Spinal cord (tissue), 9 donors: ENCODE measurements at regions not wholly inside any gene's neighbourhood (a gene's known extent, or its start where the extent isn't known, plus 50 kb on each side); places are given as distances from the start of the nearest gene placed in this dataset.

Experiments used
- DNase-seq, 6 donors: peaks; one replicate each; pipeline versions ENCODE4 v3.0.0 to v3.0.0-alpha.2; 2013 to 2015; ENCODE audit warnings: low spot score in 6 of 6, low read depth in 4 of 6
- H3K27ac ChIP-seq: one replicate; pipeline ENCODE4 v1.5.1; 2013; ENCODE audit warnings: low read depth, low read length, control low read depth
- H3K27me3 ChIP-seq: one replicate; pipeline ENCODE4 v1.6.1; 2013; ENCODE audit warnings: low read length; ENCODE audit not compliant: control insufficient read depth, insufficient read depth
- H3K36me3 ChIP-seq: one replicate; pipeline ENCODE4 v1.6.1; 2013; ENCODE audit warnings: low read length; ENCODE audit not compliant: control insufficient read depth, insufficient read depth
- H3K4me1 ChIP-seq: one replicate; pipeline ENCODE4 v1.6.1; 2013; ENCODE audit warnings: low read length; ENCODE audit not compliant: control insufficient read depth, insufficient read depth
- H3K4me3 ChIP-seq: one replicate; pipeline ENCODE4 v1.5.1; 2013; ENCODE audit warnings: low read depth, low read length, control low read depth
- H3K9me3 ChIP-seq: one replicate; pipeline ENCODE4 v1.6.1; 2013; ENCODE audit warnings: low read length; ENCODE audit not compliant: control insufficient read depth, insufficient read depth
- WGBS: methylation state at CpG from one replicate; pipeline ENCODE4 v1.1.5; 2013; ENCODE audit warnings: missing lambda C conversion rate; ENCODE audit not compliant: insufficient coverage; 5-methylcytosine and 5-hydroxymethylcytosine counted together
- donor health status: healthy.

DNA sequence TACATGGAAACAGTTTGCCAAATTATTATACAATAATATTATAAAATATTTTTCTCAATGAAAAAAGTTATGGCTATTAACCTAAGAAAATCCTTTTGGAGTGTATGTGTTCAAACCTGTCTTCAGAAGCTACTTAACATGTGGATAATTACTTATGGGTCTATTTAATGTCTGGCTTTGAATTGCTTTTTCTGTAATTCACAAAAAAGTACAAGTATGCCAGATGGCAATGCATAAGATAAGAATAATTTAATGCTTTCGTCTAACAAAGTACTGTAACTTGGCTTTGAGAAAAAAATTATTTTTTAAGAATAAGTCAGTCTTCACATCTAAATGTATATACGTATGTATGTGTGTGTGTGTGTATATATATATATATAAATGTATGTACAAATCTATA is 1073.0 kb downstream of the TDRD15 start:
- H3K27me3 ChIP-seq: no peaks in the 10 kb centered on the region
- no peak overlapping the region for H3K4me3 ChIP-seq
- H3K27ac ChIP-seq: no peak overlapping the region
- no peaks in the 10 kb centered on the region for H3K9me3 ChIP-seq
- no peaks in the 10 kb centered on the region for H3K36me3 ChIP-seq
- no CpG with 5 or more reads among the region's 2 CpGs for WGBS
- peak in 2 of 6 donors; percentile 43 to 54 for DNase-seq
- H3K4me1 ChIP-seq: no peaks in the 10 kb centered on the region

DNA sequence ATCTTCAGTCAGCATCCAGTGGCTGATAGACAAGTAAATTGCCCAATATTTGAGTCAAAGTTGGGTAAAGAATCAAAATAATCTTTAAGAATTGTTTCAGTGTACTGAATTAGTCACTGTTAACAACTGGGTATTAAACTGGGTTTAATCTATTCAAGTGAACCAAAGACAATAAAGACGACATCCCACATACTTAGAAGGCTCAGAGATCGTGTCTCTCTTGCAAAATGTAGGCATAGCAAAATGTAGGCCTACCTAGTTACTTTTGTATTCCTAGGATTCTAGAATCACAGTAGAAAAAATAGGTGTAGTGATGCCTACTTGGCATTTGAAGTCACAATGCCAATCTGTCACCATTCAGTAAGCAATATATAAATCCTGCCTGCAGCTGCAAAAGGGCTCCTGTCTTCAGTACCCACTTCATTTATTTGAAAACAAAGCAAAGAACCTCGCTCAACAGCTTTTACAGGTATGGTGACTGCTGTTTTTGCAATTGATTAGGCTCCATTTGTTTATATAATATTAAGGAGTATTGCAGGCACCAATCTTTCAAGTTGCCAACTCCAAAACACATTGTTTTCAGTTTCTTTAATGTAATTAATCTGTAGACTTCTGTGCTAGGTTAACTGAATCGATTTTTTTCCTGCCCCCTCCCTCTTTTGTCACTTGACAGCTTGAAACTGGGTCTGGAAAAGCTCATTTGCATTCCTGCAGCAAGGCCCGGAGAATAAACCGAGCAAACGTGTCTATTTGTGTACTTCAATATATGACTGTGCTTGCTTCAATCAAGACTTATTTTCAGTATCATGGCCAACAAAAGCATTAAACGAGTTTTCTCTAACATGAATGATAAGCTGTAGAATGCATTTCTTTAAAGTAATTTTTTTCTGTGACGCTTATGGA is 1074.9 kb downstream of the TDRD15 start:
- no peaks in the 10 kb centered on the region for H3K4me1 ChIP-seq
- no peaks in the 10 kb centered on the region for H3K36me3 ChIP-seq
- peak in 2 of 6 donors; percentile 75 to 82 for DNase-seq
- no peak overlapping the region for H3K4me3 ChIP-seq
- no peak overlapping the region for H3K27ac ChIP-seq
- H3K27me3 ChIP-seq: no peaks in the 10 kb centered on the region
- no CpG with 5 or more reads among the region's 9 CpGs for WGBS
- H3K9me3 ChIP-seq: no peaks in the 10 kb centered on the region

DNA sequence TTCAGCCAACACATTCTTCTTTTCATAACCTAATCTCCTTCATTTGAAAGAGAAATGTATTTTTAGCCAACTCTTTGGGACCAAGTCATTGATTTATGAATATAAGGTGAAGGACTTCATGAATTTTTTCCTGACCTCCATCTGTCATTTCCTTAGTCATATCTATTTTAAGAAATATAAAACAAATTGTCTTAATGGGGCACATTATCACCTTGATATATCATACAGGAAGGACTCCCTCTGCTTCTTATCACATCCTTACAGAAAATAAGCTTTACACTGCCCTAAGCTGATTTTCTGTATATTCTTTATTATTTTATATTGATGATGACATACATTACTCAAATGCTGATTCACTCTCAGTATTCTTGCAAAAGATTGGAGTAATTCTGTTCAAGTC is 1076.2 kb downstream of the TDRD15 start:
- Histone ChIP-seq H3K27ac (no peak overlapping the region), H3K4me3 (no peak overlapping the region)

DNA sequence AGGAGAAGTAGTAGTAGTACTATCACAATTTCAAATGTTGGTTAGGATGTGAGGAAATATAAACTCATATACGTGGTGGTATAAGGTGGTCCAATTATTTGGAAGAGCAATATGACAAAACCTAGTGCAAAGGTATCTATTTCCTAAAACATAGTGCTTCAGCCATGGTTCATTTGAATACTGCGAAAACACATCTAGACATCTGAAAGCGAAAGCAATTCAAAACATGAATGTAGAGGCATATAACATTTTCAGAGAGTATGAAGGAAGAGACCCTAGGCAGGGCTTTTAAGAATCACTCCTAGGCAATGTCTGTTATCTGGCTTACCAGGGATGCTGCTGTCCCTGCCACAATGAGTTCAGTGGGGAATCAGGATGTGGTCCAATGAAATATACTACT is 1085.8 kb downstream of the TDRD15 start:
- WGBS: 100% methylated on average over 2 of the region's 3 CpGs
- Histone ChIP-seq H3K9me3 (no peaks in the 10 kb centered on the region), H3K4me1 (no peaks in the 10 kb centered on the region), H3K27me3 (no peaks in the 10 kb centered on the region), H3K27ac (no peak overlapping the region), H3K36me3 (no peaks in the 10 kb centered on the region), H3K4me3 (no peak overlapping the region)
- no peak for DNase-seq

More for the DNA sequence above, 1076.2 kb downstream of the TDRD15 start:
- Histone ChIP-seq H3K36me3 (no peaks in the 10 kb centered on the region), H3K9me3 (no peaks in the 10 kb centered on the region), H3K27me3 (no peaks in the 10 kb centered on the region), H3K4me1 (no peaks in the 10 kb centered on the region)
- no peak for DNase-seq

DNA sequence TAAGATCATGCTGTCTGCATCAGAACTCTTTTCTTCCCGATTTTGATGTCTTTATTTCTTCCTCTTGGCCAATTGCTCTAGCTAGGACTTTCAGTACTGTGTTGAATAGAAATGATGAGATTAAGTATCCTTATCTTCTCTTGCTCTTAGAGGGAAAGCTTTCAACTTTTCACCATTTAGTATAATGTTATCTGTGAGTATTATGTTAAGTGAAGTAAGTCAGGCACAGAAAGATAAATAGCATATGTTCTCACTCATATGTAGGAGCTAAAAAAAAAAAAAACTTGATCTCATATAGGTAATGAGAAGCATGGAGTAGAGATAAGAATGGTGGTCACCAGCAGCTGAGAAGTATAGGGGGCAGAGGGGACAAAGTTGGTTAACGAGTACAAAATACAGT is 1089.5 kb downstream of the TDRD15 start:
- H3K27me3 ChIP-seq: no peaks in the 10 kb centered on the region
- H3K36me3 ChIP-seq: no peaks in the 10 kb centered on the region
- H3K4me3 ChIP-seq: no peak overlapping the region
- H3K27ac ChIP-seq: no peak overlapping the region
- no CpG with 5 or more reads among the region's 2 CpGs for WGBS
- no peak for DNase-seq
- no peaks in the 10 kb centered on the region for H3K4me1 ChIP-seq
- no peaks in the 10 kb centered on the region for H3K9me3 ChIP-seq

DNA sequence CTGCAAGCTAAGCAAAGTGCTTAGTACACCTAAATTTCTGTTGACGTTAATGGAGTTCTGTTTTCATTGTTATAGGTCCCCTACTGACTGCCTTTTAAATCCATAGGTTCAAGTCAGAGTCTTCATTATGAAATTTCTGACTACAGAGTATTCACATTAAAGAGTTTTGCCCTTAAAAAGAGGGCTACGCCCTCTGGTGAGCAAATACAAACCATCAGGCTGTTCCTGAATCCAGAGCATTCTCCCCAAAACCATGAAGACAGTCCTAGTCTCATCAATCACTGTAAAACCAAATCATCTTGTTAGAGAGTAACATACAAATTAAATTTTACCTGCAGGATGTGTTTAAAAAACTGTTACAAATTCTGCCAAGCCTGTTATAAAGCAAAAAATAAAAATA is 1091.7 kb downstream of the TDRD15 start:
- DNase-seq: no peak
- WGBS: no CpG with 5 or more reads among the region's 2 CpGs
- no peak overlapping the region for H3K27ac ChIP-seq
- no peak overlapping the region for H3K4me3 ChIP-seq
- H3K4me1 ChIP-seq: no peaks in the 10 kb centered on the region
- H3K27me3 ChIP-seq: no peaks in the 10 kb centered on the region
- H3K9me3 ChIP-seq: no peaks in the 10 kb centered on the region
- no peaks in the 10 kb centered on the region for H3K36me3 ChIP-seq

DNA sequence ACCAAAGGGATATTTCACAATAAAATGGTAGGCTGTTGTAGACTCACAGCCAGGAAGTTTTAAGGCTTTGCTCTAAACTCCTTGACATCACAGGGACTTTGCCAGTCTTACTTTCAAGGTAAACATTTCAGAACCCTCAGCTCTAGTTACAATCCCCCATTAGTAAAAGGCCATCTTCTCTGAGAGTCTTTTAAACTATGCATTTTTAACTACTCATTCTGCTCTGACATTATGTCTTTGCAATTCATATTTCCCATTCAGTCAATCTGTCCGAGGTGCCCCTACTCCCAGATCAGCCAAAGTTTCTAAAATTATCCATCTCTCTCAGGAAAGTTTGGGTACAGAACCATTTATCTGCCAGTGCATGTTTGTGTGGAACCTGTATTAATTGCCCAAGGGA is 1094.1 kb downstream of the TDRD15 start:
- Histone ChIP-seq H3K36me3 (no peaks in the 10 kb centered on the region), H3K27ac (no peak overlapping the region), H3K27me3 (no peaks in the 10 kb centered on the region), H3K4me1 (no peaks in the 10 kb centered on the region), H3K4me3 (no peak overlapping the region), H3K9me3 (no peaks in the 10 kb centered on the region)
- no peak for DNase-seq
- no CpG with 5 or more reads among the region's 1 CpG for WGBS

DNA sequence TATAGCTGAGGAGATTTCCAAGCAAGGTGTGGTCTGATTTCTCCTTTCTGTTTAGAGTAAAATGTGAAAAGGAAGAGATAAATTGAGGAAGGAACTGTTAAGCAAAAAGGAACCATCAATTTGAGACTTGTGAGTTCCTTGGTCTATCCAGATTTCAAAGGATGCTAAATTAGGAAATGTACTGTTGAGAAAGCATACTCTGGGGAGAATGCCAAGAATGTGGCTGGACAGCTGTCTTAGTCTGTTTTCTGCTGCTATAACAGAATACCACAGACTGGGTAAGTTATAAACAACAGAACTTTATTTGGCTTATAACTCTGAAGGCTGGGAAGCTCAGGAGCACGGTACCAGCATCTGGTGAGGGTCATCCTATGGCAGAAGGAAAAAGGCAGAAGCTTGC is 1097.2 kb downstream of the TDRD15 start:
- no peaks in the 10 kb centered on the region for H3K27me3 ChIP-seq
- peak in 1 of 6 donors; percentile 77 for DNase-seq
- no peaks in the 10 kb centered on the region for H3K9me3 ChIP-seq
- no CpG with 5 or more reads among the region's 1 CpG for WGBS
- no peaks in the 10 kb centered on the region for H3K4me1 ChIP-seq
- no peak overlapping the region for H3K4me3 ChIP-seq
- no peak overlapping the region for H3K27ac ChIP-seq
- H3K36me3 ChIP-seq: no peaks in the 10 kb centered on the region

DNA sequence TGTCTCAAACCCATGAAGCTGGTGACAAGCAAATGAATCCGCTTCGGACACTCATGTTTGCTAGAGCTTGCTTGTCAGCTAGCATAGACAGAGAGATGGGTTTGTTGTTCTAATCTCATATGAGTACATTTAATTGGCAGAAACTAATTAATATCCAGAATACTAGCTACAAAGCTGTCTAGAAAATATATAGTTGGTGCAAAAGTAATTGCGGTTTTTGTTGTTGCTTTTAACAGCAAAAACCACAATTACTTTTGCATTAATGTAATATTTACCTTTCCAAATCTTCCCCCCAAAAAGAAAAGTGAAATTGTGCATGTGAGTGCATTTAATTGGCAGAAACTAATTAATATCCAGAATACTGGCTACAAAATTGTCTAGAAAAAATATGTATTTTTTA is 1115.2 kb downstream of the TDRD15 start:
- Histone ChIP-seq H3K27ac (no peak overlapping the region), H3K27me3 (no peaks in the 10 kb centered on the region), H3K4me1 (no peaks in the 10 kb centered on the region), H3K36me3 (no peaks in the 10 kb centered on the region), H3K4me3 (no peak overlapping the region), H3K9me3 (no peaks in the 10 kb centered on the region)
- no CpG with 5 or more reads among the region's 3 CpGs for WGBS
- no peak for DNase-seq

DNA sequence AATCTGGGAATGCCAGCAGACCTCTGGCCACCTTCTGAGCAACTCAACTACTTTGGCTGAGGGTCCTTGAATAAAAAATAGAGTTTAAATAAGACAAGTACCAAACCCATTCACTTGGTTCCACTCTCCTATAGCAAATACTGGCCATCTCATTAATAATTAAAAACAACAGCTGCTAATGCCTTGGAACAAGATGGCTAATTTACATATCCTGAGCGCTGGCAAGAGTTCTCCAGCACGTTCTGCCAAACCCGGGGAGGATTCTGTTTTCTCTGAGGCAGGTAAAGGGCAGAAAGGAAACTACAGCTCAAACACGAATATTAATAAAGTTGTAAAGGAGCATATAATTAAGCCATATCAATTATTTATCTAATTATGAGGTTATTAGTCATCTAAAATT is 1123.7 kb downstream of the TDRD15 start:
- Histone ChIP-seq H3K36me3 (no peaks in the 10 kb centered on the region), H3K27ac (no peak overlapping the region), H3K4me1 (no peaks in the 10 kb centered on the region), H3K27me3 (no peaks in the 10 kb centered on the region), H3K4me3 (no peak overlapping the region), H3K9me3 (no peaks in the 10 kb centered on the region)
- DNase-seq: peak in 2 of 6 donors; percentile 70 to 72
- WGBS: no CpG with 5 or more reads among the region's 4 CpGs
